COLO829 (cell line): ENCODE measurements at regions not wholly inside any gene's neighbourhood (a gene's known extent, or its start where the extent isn't known, plus 50 kb on each side); places are given as distances from the start of the nearest gene placed in this dataset.

ENCODE experiments used
- DNase-seq: peaks from one replicate; pipeline ENCODE4 v3.0.0; 2012; ENCODE audit warnings: low spot score

- DNase-seq: no peak
Measured at GRCh38 chr3:180284331-180285110, 247.8 kb upstream of the PEX5L start.

- no peak for DNase-seq
Measured at GRCh38 chr3:180287703-180288102, 251.0 kb upstream of the PEX5L start.

- no peak for DNase-seq
Measured at GRCh38 chr3:180288816-180289215, 252.1 kb upstream of the PEX5L start.

GRCh38 chr3:180290300-180290699 lies 253.6 kb upstream of the PEX5L start:
- no peak for DNase-seq

- DNase-seq: no peak
Measured at GRCh38 chr3:180294282-180295027, 257.7 kb upstream of the PEX5L start.

- no peak for DNase-seq
Measured at GRCh38 chr3:180295811-180296210, 259.1 kb upstream of the PEX5L start.

- no peak for DNase-seq
Measured at GRCh38 chr3:180296971-180297370, 260.2 kb upstream of the PEX5L start.

GRCh38 chr3:180306155-180306554 lies 269.4 kb upstream of the PEX5L start:
- no peak for DNase-seq

- DNase-seq: peak; percentile 91
Measured at GRCh38 chr3:180306691-180307090, 270.0 kb upstream of the PEX5L start.

GRCh38 chr3:180311242-180311641 lies 274.5 kb upstream of the PEX5L start:
- no peak for DNase-seq

GRCh38 chr3:180316321-180316720 lies 279.6 kb upstream of the PEX5L start:
- DNase-seq: no peak

GRCh38 chr3:180319461-180319860 lies 282.5 kb upstream of the TTC14 start:
- DNase-seq: no peak

- no peak for DNase-seq
Measured at GRCh38 chr3:180320631-180321030, 281.3 kb upstream of the TTC14 start.

GRCh38 chr3:180321534-180321933 lies 280.4 kb upstream of the TTC14 start:
- DNase-seq: no peak

GRCh38 chr3:180322829-180323228 lies 279.1 kb upstream of the TTC14 start:
- DNase-seq: no peak

GRCh38 chr3:180324791-180325190 lies 277.2 kb upstream of the TTC14 start:
- DNase-seq: no peak

- no peak for DNase-seq
Measured at GRCh38 chr3:180325533-180325932, 276.4 kb upstream of the TTC14 start.

- no peak for DNase-seq
Measured at GRCh38 chr3:180325958-180326357, 276.0 kb upstream of the TTC14 start.

- DNase-seq: no peak
Measured at GRCh38 chr3:180329187-180329586, 272.8 kb upstream of the TTC14 start.

- DNase-seq: no peak
Measured at GRCh38 chr3:180329847-180330246, 272.1 kb upstream of the TTC14 start.

- no peak for DNase-seq
Measured at GRCh38 chr3:180330440-180330839, 271.5 kb upstream of the TTC14 start.

GRCh38 chr3:180332608-180333007 lies 269.4 kb upstream of the TTC14 start:
- DNase-seq: no peak

- no peak for DNase-seq
Measured at GRCh38 chr3:180335050-180335449, 266.9 kb upstream of the TTC14 start.

- DNase-seq: no peak
Measured at GRCh38 chr3:180340395-180340794, 261.6 kb upstream of the TTC14 start.
